Panc1 (cell line): ENCODE measurements at regions not wholly inside any gene's neighbourhood (a gene's known extent, or its start where the extent isn't known, plus 50 kb on each side); places are given as distances from the start of the nearest gene placed in this dataset.

Experiments
- ATAC-seq: fragments of 200-7000 bp; cut with Tn5 transposase; 2 replicates; pipeline ENCODE4 v1.9.1; 2020; ENCODE audit warnings: mild to moderate bottlenecking, moderate library complexity
- BruUV-seq: library from RNA; stranded (reverse); fragments of 400-500 nt; replicated peaks from 2 replicates; lab custom pipeline; 2021; lab: Mats Ljungman, UMichigan
- CTCF ChIA-PET: fragments of 300-600 bp; sonication (Branson Sonifier 250); formaldehyde crosslinking; loops from one replicate; lab custom pipeline; 2022; ENCODE audit warnings: antibody characterized with exemption; lab: Charles Lee
- POLR2A ChIA-PET: fragments of 300-600 bp; sonication (Branson Sonifier 250); formaldehyde crosslinking; loops from one replicate; lab custom pipeline; 2022; ENCODE audit warnings: antibody characterized with exemption; lab: Charles Lee
- DNase-seq: peaks from one replicate; pipeline ENCODE4 v3.0.0-alpha.2; 2010; ENCODE audit warnings: low read depth, low spot score
- H3K27ac ChIP-seq: 2 replicates; pipeline ENCODE4 v1.5.1; 2011; ENCODE audit warnings: mild to moderate bottlenecking, low read length, inconsistent platforms
- H3K27me3 ChIP-seq: fragments of 200-500 bp; sonication (Bioruptor generic); 2 replicates; pipeline ENCODE4 v1.6.0; 2014; ENCODE audit warnings: low read length, inconsistent platforms; ENCODE audit not compliant: control insufficient read depth, insufficient read depth
- H3K36me3 ChIP-seq: fragments of 200-500 bp; sonication (Bioruptor generic); 2 replicates; pipeline ENCODE4 v1.5.1; 2014; ENCODE audit warnings: inconsistent platforms, mild to moderate bottlenecking, low read length, moderate library complexity; ENCODE audit not compliant: control insufficient read depth, insufficient read depth
- H3K4me1 ChIP-seq: 2 replicates; pipeline ENCODE4 v1.5.1; 2011; ENCODE audit warnings: inconsistent platforms, mild to moderate bottlenecking, low read length, moderate library complexity; ENCODE audit not compliant: control insufficient read depth, insufficient read depth
- H3K4me3 ChIP-seq, 2 experiments: 2 replicates each; pipeline ENCODE4 v1.5.1; 2011 to 2012; ENCODE audit warnings: low read depth in 2 of 2, low read length in 2 of 2, mild to moderate bottlenecking in 2 of 2, inconsistent platforms in 1 of 2, moderate library complexity in 1 of 2
- H3K9me3 ChIP-seq: fragments of 200-500 bp; sonication (Bioruptor generic); 2 replicates; pipeline ENCODE4 v1.5.1; 2014; ENCODE audit warnings: low read depth, mild to moderate bottlenecking, inconsistent platforms, low read length, moderate library complexity; ENCODE audit not compliant: control insufficient read depth, insufficient read depth
- POLR2AphosphoS5 ChIP-seq: IDR thresholded peaks from 2 replicates; pipeline ENCODE4 v1.6.1; 2012; ENCODE audit warnings: mild to moderate bottlenecking, low read depth, low read length, moderate library complexity
- SIN3A ChIP-seq: IDR thresholded peaks from 2 replicates; pipeline ENCODE4 v1.6.1; 2012; ENCODE audit warnings: low read depth, mild to moderate bottlenecking, low read length, moderate library complexity, borderline replicate concordance; ENCODE audit not compliant: insufficient read depth
- TCF7L2 ChIP-seq: IDR thresholded peaks from 2 replicates; pipeline ENCODE4 v1.6.1; 2011; ENCODE audit warnings: mild to moderate bottlenecking, low read depth, low read length, inconsistent platforms
- in situ Hi-C: cut with HindIII; loops from 2 replicates; pipeline ENCODE4 v1.10.0; 2016; ENCODE audit warnings: low sequenced_read_pairs, low pct_unique_long_range_greater_than_20kb
- intact Hi-C: fragments of 100-400 bp; cut with micrococcal nuclease; formaldehyde crosslinking; loops from one replicate; pipeline ENCODE4 v1.10.0; 2022; ENCODE audit not compliant: unreplicated experiment
- TF ChIP-seq, protein P1 (sequence below): fragments of 450-650 bp; IDR thresholded peaks from 2 replicates; pipeline ENCODE4 v1.5.1; 2017; ENCODE audit warnings: mild to moderate bottlenecking
- TF ChIP-seq, protein P2 (sequence below), 2 experiments: IDR thresholded peaks; 2 replicates each; pipeline ENCODE4 v1.6.1; 2011 to 2012; ENCODE audit warnings: low read depth in 2 of 2, control low read depth in 1 of 2, low read length in 1 of 2, mild to moderate bottlenecking in 1 of 2, moderate library complexity in 1 of 2; ENCODE audit not compliant: insufficient read depth in 1 of 2

DNA sequence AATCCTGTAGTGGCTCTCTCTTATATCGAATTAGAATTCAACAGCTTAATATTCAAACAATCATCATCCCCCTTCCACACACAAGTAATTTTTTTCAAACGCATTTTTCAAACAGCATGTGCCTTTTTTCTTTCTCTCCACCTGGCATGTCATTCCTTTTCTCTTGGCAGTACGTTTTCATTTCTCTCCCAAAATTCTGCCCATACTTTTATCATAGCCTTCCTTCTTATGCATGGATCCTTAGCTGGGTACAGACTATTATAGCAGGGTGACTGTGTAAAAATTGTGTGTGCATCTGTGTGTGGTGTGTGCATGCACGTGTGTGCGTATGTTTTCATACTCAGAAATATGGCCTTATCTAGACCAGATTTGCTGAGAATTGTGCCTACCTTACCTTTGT is 184.3 kb downstream of the ZC3H11B start:
- TF ChIP-seq, protein P1, sequence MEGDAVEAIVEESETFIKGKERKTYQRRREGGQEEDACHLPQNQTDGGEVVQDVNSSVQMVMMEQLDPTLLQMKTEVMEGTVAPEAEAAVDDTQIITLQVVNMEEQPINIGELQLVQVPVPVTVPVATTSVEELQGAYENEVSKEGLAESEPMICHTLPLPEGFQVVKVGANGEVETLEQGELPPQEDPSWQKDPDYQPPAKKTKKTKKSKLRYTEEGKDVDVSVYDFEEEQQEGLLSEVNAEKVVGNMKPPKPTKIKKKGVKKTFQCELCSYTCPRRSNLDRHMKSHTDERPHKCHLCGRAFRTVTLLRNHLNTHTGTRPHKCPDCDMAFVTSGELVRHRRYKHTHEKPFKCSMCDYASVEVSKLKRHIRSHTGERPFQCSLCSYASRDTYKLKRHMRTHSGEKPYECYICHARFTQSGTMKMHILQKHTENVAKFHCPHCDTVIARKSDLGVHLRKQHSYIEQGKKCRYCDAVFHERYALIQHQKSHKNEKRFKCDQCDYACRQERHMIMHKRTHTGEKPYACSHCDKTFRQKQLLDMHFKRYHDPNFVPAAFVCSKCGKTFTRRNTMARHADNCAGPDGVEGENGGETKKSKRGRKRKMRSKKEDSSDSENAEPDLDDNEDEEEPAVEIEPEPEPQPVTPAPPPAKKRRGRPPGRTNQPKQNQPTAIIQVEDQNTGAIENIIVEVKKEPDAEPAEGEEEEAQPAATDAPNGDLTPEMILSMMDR: no peak
- TF ChIP-seq POLR2AphosphoS5 (no peak), TCF7L2 (no peak), SIN3A (no peak)
- TF ChIP-seq, protein P2, sequence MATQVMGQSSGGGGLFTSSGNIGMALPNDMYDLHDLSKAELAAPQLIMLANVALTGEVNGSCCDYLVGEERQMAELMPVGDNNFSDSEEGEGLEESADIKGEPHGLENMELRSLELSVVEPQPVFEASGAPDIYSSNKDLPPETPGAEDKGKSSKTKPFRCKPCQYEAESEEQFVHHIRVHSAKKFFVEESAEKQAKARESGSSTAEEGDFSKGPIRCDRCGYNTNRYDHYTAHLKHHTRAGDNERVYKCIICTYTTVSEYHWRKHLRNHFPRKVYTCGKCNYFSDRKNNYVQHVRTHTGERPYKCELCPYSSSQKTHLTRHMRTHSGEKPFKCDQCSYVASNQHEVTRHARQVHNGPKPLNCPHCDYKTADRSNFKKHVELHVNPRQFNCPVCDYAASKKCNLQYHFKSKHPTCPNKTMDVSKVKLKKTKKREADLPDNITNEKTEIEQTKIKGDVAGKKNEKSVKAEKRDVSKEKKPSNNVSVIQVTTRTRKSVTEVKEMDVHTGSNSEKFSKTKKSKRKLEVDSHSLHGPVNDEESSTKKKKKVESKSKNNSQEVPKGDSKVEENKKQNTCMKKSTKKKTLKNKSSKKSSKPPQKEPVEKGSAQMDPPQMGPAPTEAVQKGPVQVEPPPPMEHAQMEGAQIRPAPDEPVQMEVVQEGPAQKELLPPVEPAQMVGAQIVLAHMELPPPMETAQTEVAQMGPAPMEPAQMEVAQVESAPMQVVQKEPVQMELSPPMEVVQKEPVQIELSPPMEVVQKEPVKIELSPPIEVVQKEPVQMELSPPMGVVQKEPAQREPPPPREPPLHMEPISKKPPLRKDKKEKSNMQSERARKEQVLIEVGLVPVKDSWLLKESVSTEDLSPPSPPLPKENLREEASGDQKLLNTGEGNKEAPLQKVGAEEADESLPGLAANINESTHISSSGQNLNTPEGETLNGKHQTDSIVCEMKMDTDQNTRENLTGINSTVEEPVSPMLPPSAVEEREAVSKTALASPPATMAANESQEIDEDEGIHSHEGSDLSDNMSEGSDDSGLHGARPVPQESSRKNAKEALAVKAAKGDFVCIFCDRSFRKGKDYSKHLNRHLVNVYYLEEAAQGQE (IDR thresholded peaks at IDR 0.05; ENCODE audit: insufficient read depth in 1 of 2, low read depth in 2 of 2, low read length in 1 of 2): no peak
- ATAC-seq (no peak), DNase-seq (no peak)
- no peak overlapping the region for H3K4me3 ChIP-seq
- no peaks in the 10 kb centered on the region for H3K9me3 ChIP-seq
- ChIA-PET POLR2A (no interaction called here), CTCF (no interaction called here)
- no peaks in the 10 kb centered on the region for H3K27me3 ChIP-seq
- in situ Hi-C loops (no loop called here), intact Hi-C loops (no loop called here)
- no TSS peak for BruUV-seq
- no peak overlapping the region for H3K27ac ChIP-seq
- no peaks in the 10 kb centered on the region for H3K36me3 ChIP-seq
- no peaks in the 10 kb centered on the region for H3K4me1 ChIP-seq

DNA sequence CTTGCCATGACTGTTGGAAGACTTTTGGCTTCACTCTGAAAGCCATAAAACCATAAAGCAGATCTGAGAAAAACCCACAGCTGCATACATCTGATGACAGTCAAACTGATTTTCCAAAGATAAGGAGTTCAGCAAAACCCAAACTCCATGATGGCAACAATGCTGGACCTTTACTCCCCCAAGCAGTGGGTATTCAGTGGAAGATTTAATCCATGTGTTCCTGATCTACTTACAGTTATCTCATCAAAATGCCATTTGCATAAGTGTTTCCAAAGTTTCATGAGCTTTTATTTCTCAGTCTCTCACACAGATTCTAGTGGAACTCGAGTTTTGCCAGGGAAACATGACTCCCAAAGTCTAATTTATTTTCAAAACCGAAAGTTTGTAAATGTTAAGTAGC is 184.9 kb downstream of the ZC3H11B start:
- no peaks in the 10 kb centered on the region for H3K27me3 ChIP-seq
- H3K27ac ChIP-seq: no peak overlapping the region
- ATAC-seq (no peak), DNase-seq (no peak)
- H3K36me3 ChIP-seq: no peaks in the 10 kb centered on the region
- in situ Hi-C loops: no loop called here
- BruUV-seq: no TSS peak
- no peak overlapping the region for H3K4me3 ChIP-seq
- intact Hi-C loops: no loop called here
- TF ChIP-seq, protein P2 (IDR thresholded peaks at IDR 0.05; ENCODE audit: insufficient read depth in 1 of 2, low read depth in 2 of 2, low read length in 1 of 2): no peak
- TF ChIP-seq TCF7L2 (no peak), POLR2AphosphoS5 (no peak), SIN3A (no peak)
- TF ChIP-seq, protein P1: no peak
- ChIA-PET POLR2A (no interaction called here), CTCF (no interaction called here)
- H3K4me1 ChIP-seq: no peaks in the 10 kb centered on the region
- H3K9me3 ChIP-seq: no peaks in the 10 kb centered on the region
